ENCODE measurements at regions not wholly inside any gene's neighbourhood (a gene's known extent, or its start where the extent isn't known, plus 50 kb on each side); places are given as distances from the start of the nearest gene placed in this dataset.

DNA sequence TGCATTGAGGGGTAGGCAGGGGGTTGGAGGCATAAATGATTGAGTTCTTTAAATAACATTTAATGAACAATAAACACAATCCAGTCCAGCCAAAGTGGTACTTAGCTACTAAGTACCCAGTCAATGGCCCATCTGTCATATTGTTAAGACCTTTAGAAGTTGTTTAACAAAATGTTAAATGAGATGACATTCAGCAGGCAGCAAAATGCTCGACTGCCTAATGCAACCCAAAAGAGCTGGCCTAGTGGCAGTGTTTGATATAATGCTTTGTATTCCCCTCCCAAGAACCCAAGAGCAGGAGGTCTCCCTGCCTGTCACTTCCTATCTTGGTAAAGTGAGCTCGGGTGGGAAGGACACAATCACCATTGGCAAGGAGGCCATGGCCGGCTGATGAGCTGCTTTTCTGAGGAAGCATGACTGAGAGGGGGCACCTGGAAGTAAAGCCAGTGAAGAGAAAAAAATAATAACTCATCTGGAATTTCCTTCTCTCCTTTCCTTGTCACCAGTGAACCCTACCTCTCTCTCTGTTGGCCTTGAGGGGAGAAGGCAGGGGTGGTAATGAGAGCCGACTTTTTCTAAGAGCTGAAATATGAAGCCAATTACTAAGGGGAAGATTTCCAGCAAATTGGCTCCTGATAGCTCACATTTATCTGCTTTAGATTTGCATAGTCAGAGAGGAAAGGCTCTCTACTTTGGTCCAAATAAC, 140.6 kb downstream of the C1D start:
- Histone ChIP-seq H3K79me2 (ENCODE audit: insufficient read depth, low read length) (no peaks in the 10 kb centered on the region), H3K4me2 (ENCODE audit: insufficient read depth, low read length) (no peak overlapping the region), H3K27ac (ENCODE audit: low read length) (no peak overlapping the region), H3K4me1 (ENCODE audit: insufficient read depth, low read length) (no peaks in the 10 kb centered on the region), H3K4me3 (ENCODE audit: low read depth in 1 of 2, low read length in 2 of 2) (no peak overlapping the region), H3K9ac (ENCODE audit: low read depth, low read length) (no peak overlapping the region), H2AFZ (ENCODE audit: low read depth, low read length) (no peak overlapping the region), H3K36me3 (ENCODE audit: insufficient read depth, low read length) (no peaks in the 10 kb centered on the region), H3K9me3 (ENCODE audit: insufficient read depth, low read length, severe bottlenecking) (no peaks in the 10 kb centered on the region), H4K20me1 (ENCODE audit: insufficient read depth, low read length) (no peaks in the 10 kb centered on the region), H3K27me3 (ENCODE audit: insufficient read depth, low read length, poor library complexity) (peaks cover 3% of the 10 kb centered on the region)
- ATAC-seq (ENCODE audit: insufficient read depth, low read depth) (no peak), DNase-seq (no peak)
- TF ChIP-seq CTCF (IDR thresholded peaks at IDR 0.05; ENCODE audit: borderline replicate concordance, extremely low read depth, low read length, poor library complexity, severe bottlenecking) (no peak), EZH2 (IDR thresholded peaks at IDR 0.05; ENCODE audit: borderline replicate concordance, low read depth, low read length, severe bottlenecking) (no peak)

GRCh38 chr2:67923696-67924095, 139.1 kb downstream of the C1D start:
- ATAC-seq (ENCODE audit: insufficient read depth, low read depth) (no peak), DNase-seq (no peak)
- Histone ChIP-seq H3K79me2 (ENCODE audit: insufficient read depth, low read length) (no peaks in the 10 kb centered on the region), H3K9me3 (ENCODE audit: insufficient read depth, low read length, severe bottlenecking) (no peaks in the 10 kb centered on the region), H2AFZ (ENCODE audit: low read depth, low read length) (no peak overlapping the region), H4K20me1 (ENCODE audit: insufficient read depth, low read length) (no peaks in the 10 kb centered on the region), H3K36me3 (ENCODE audit: insufficient read depth, low read length) (no peaks in the 10 kb centered on the region), H3K4me2 (ENCODE audit: insufficient read depth, low read length) (no peak overlapping the region), H3K4me3 (ENCODE audit: low read depth in 1 of 2, low read length in 2 of 2) (no peak overlapping the region), H3K4me1 (ENCODE audit: insufficient read depth, low read length) (no peaks in the 10 kb centered on the region), H3K9ac (ENCODE audit: low read depth, low read length) (no peak overlapping the region), H3K27ac (ENCODE audit: low read length) (no peak overlapping the region), H3K27me3 (ENCODE audit: insufficient read depth, low read length, poor library complexity) (peaks cover 7% of the 10 kb centered on the region)
- TF ChIP-seq EZH2 (IDR thresholded peaks at IDR 0.05; ENCODE audit: borderline replicate concordance, low read depth, low read length, severe bottlenecking) (no peak), CTCF (IDR thresholded peaks at IDR 0.05; ENCODE audit: borderline replicate concordance, extremely low read depth, low read length, poor library complexity, severe bottlenecking) (no peak)

- Histone ChIP-seq H3K27ac (ENCODE audit: low read length) (no peak overlapping the region), H4K20me1 (ENCODE audit: insufficient read depth, low read length) (no peaks in the 10 kb centered on the region), H3K79me2 (ENCODE audit: insufficient read depth, low read length) (no peaks in the 10 kb centered on the region), H3K4me2 (ENCODE audit: insufficient read depth, low read length) (no peak overlapping the region), H3K4me3 (ENCODE audit: low read depth in 1 of 2, low read length in 2 of 2) (no peak overlapping the region), H2AFZ (ENCODE audit: low read depth, low read length) (no peak overlapping the region), H3K36me3 (ENCODE audit: insufficient read depth, low read length) (no peaks in the 10 kb centered on the region), H3K4me1 (ENCODE audit: insufficient read depth, low read length) (no peaks in the 10 kb centered on the region), H3K27me3 (ENCODE audit: insufficient read depth, low read length, poor library complexity) (peaks cover 9% of the 10 kb centered on the region), H3K9ac (ENCODE audit: low read depth, low read length) (no peak overlapping the region), H3K9me3 (ENCODE audit: insufficient read depth, low read length, severe bottlenecking) (no peaks in the 10 kb centered on the region)
- TF ChIP-seq CTCF (IDR thresholded peaks at IDR 0.05; ENCODE audit: borderline replicate concordance, extremely low read depth, low read length, poor library complexity, severe bottlenecking) (no peak), EZH2 (IDR thresholded peaks at IDR 0.05; ENCODE audit: borderline replicate concordance, low read depth, low read length, severe bottlenecking) (no peak)
- DNase-seq (no peak), ATAC-seq (ENCODE audit: insufficient read depth, low read depth) (no peak)
Observed at GRCh38 chr2:67927501-67927900, 135.3 kb downstream of the C1D start.

All from DND-41 (cell line).